ENCODE measurements at regions not wholly inside any gene's neighbourhood (a gene's known extent, or its start where the extent isn't known, plus 50 kb on each side); places are given as distances from the start of the nearest gene placed in this dataset.

GRCh38 chr4:26171501-26171900, 149.3 kb upstream of the RBPJ start:
- ATAC-seq (no peak), DNase-seq (ENCODE audit: low read depth, low spot score) (no peak), FAIRE-seq (no peak)
- Histone ChIP-seq H3K9ac (ENCODE audit: control insufficient read depth, insufficient read depth, low read length) (no peak overlapping the region), H3K4me2 (ENCODE audit: control insufficient read depth, insufficient read depth) (no peak overlapping the region), H2AFZ (ENCODE audit: control insufficient read depth, low read depth, low read length) (no peak overlapping the region), H3K4me1 (ENCODE audit: control insufficient read depth, insufficient read depth, low read length) (peaks cover 14% of the 10 kb centered on the region), H3K79me2 (ENCODE audit: control insufficient read depth, insufficient read depth, low read length) (no peaks in the 10 kb centered on the region), H4K20me1 (ENCODE audit: control insufficient read depth, insufficient read depth) (no peaks in the 10 kb centered on the region), H3K36me3 (ENCODE audit: control insufficient read depth in 2 of 2, insufficient read depth in 2 of 2, low read length in 1 of 2) (no peaks in the 10 kb centered on the region), H3K9me3 (replicated peaks; ENCODE audit: control insufficient read depth, insufficient read depth, low read length) (no peaks in the 10 kb centered on the region; the same call in 1 of the 3 replicates), H3K4me3 (no peak overlapping the region), H3K27me3 (replicated peaks in 1 of 2; ENCODE audit: control insufficient read depth in 2 of 2, insufficient read depth in 2 of 2, low read length in 1 of 2) (no peaks in the 10 kb centered on the region), H3K27ac (ENCODE audit: control insufficient read depth, insufficient read depth) (no peak overlapping the region)
- ChIA-PET CTCF (no interaction called here), POLR2A (no interaction called here), SMC1A (ENCODE audit: uncharacterized antibody, unreplicated experiment) (interaction anchor here (2.0 kb wide), 1 partner anchor 9 kb away, joined by 8 read pairs; no protein-coding TSS in a partner anchor), RAD21 (ENCODE audit: unreplicated experiment) (interaction anchor here (1.0 kb wide), 1 partner anchor 95 kb away, joined by 3 read pairs; no protein-coding TSS in a partner anchor)
- BruUV-seq (replicated peaks): no TSS peak
- no peak for TF ChIP-seq STAT1 (conservative IDR thresholded peaks at IDR 0.05)
- TF ChIP-seq JUNB (IDR thresholded peaks at IDR 0.05): no peak
- TF ChIP-seq RBBP5 (conservative IDR thresholded peaks at IDR 0.05): no peak
- TF ChIP-seq, protein P1, sequence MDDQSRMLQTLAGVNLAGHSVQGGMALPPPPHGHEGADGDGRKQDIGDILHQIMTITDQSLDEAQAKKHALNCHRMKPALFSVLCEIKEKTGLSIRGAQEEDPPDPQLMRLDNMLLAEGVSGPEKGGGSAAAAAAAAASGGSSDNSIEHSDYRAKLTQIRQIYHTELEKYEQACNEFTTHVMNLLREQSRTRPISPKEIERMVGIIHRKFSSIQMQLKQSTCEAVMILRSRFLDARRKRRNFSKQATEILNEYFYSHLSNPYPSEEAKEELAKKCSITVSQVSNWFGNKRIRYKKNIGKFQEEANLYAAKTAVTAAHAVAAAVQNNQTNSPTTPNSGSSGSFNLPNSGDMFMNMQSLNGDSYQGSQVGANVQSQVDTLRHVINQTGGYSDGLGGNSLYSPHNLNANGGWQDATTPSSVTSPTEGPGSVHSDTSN (IDR thresholded peaks at IDR 0.05; ENCODE audit: insufficient replicate concordance, low read depth, low read length): no peak
- no peak for TF ChIP-seq IKZF1 (conservative IDR thresholded peaks at IDR 0.05)
- TF ChIP-seq SP1 (IDR thresholded peaks at IDR 0.05; ENCODE audit: low read depth, low read length): no peak
- no peak for TF ChIP-seq HCFC1 (IDR thresholded peaks at IDR 0.05; ENCODE audit: low read length)
- TF ChIP-seq MEF2B (IDR thresholded peaks at IDR 0.05; ENCODE audit: partially characterized antibody, poor library complexity, severe bottlenecking): no peak
- TF ChIP-seq, protein P2, sequence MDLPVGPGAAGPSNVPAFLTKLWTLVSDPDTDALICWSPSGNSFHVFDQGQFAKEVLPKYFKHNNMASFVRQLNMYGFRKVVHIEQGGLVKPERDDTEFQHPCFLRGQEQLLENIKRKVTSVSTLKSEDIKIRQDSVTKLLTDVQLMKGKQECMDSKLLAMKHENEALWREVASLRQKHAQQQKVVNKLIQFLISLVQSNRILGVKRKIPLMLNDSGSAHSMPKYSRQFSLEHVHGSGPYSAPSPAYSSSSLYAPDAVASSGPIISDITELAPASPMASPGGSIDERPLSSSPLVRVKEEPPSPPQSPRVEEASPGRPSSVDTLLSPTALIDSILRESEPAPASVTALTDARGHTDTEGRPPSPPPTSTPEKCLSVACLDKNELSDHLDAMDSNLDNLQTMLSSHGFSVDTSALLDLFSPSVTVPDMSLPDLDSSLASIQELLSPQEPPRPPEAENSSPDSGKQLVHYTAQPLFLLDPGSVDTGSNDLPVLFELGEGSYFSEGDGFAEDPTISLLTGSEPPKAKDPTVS (IDR thresholded peaks at IDR 0.05; ENCODE audit: low read depth, low read length): no peak
- no peak for TF ChIP-seq POLR2AphosphoS5 (IDR thresholded peaks at IDR 0.05; ENCODE audit: low read length)
- WGBS (ENCODE audit: insufficient coverage, insufficient replicate concordance, low lambda C conversion rate, missing lambda C conversion rate): 69% methylated on average over 5 of the region's 5 CpGs
- in situ Hi-C loops (cut with MboI) (no loop called here), intact Hi-C loops (cut with micrococcal nuclease; ENCODE audit: unreplicated experiment) (no loop called here)
